H9 (cell line): ENCODE measurements at regions not wholly inside any gene's neighbourhood (a gene's known extent, or its start where the extent isn't known, plus 50 kb on each side); places are given as distances from the start of the nearest gene placed in this dataset.

ENCODE experiments used
- DNase-seq: peaks from one replicate; pipeline ENCODE4 v3.0.0-alpha.2; 2017
- H2AFZ ChIP-seq: one replicate; pipeline ENCODE4 v1.6.1; 2013; ENCODE audit warnings: mild to moderate bottlenecking, low read length, control low read depth, moderate library complexity
- H2AK5ac ChIP-seq: 2 replicates; pipeline ENCODE4 v1.6.1; 2013; ENCODE audit warnings: low read length, control low read depth, mixed read lengths; ENCODE audit not compliant: insufficient read length
- H2BK120ac ChIP-seq: one replicate; pipeline ENCODE4 v1.6.1; 2013; ENCODE audit warnings: low read depth, mild to moderate bottlenecking, low read length, control low read depth, inconsistent platforms; ENCODE audit not compliant: poor library complexity, severe bottlenecking
- H2BK12ac ChIP-seq: 2 replicates; pipeline ENCODE4 v1.6.1; 2013; ENCODE audit warnings: low read length, control low read depth, mixed read lengths, low read depth; ENCODE audit not compliant: insufficient read length
- H2BK15ac ChIP-seq: 2 replicates; pipeline ENCODE4 v1.6.1; 2013; ENCODE audit warnings: low read depth, low read length, control low read depth
- H2BK20ac ChIP-seq: one replicate; pipeline ENCODE4 v1.6.1; 2013; ENCODE audit warnings: low read depth, mild to moderate bottlenecking, low read length, control low read depth, inconsistent platforms; ENCODE audit not compliant: poor library complexity, severe bottlenecking
- H2BK5ac ChIP-seq: 2 replicates; pipeline ENCODE4 v1.6.1; 2013; ENCODE audit warnings: low read length, control low read depth, mixed read lengths; ENCODE audit not compliant: insufficient read length
- H3K14ac ChIP-seq: 2 replicates; pipeline ENCODE4 v1.6.1; 2013; ENCODE audit warnings: low read length, control low read depth; ENCODE audit not compliant: insufficient read depth
- H3K18ac ChIP-seq: 2 replicates; pipeline ENCODE4 v1.6.1; 2013; ENCODE audit warnings: low read depth, mild to moderate bottlenecking, mixed read lengths, low read length, control low read depth; ENCODE audit not compliant: insufficient read length
- H3K23ac ChIP-seq: 2 replicates; pipeline ENCODE4 v1.6.1; 2013; ENCODE audit warnings: low read length, control low read depth, mixed read lengths, low read depth; ENCODE audit not compliant: insufficient read length
- H3K23me2 ChIP-seq: 2 replicates; pipeline ENCODE4 v1.6.1; 2013; ENCODE audit warnings: low read depth, mild to moderate bottlenecking, mixed read lengths, low read length, control low read depth; ENCODE audit not compliant: insufficient read length, poor library complexity, severe bottlenecking
- H3K27ac ChIP-seq: 2 replicates; pipeline ENCODE4 v1.5.1; 2013; ENCODE audit warnings: low read length, control low read depth, mixed read lengths, low read depth; ENCODE audit not compliant: insufficient read length
- H3K27me3 ChIP-seq: 2 replicates; pipeline ENCODE4 v1.6.1; 2013; ENCODE audit warnings: low read length, control low read depth, inconsistent platforms; ENCODE audit not compliant: insufficient read depth
- H3K4ac ChIP-seq: 2 replicates; pipeline ENCODE4 v1.6.1; 2013; ENCODE audit warnings: low read depth, mild to moderate bottlenecking, control low read depth, inconsistent platforms, low read length, moderate library complexity
- H3K4me1 ChIP-seq: 2 replicates; pipeline ENCODE4 v1.6.1; 2013; ENCODE audit warnings: low read length, control low read depth, inconsistent platforms; ENCODE audit not compliant: insufficient read depth
- H3K4me2 ChIP-seq: 2 replicates; pipeline ENCODE4 v1.6.1; 2013; ENCODE audit warnings: low read length, control low read depth, mixed read lengths; ENCODE audit not compliant: insufficient read length, insufficient read depth
- H3K56ac ChIP-seq: 2 replicates; pipeline ENCODE4 v1.6.1; 2013; ENCODE audit warnings: low read depth, mild to moderate bottlenecking, mixed read lengths, low read length, control low read depth; ENCODE audit not compliant: insufficient read length
- H3K79me1 ChIP-seq: 2 replicates; pipeline ENCODE4 v1.6.1; 2013; ENCODE audit warnings: low read depth, mild to moderate bottlenecking, moderate library complexity, low read length, control low read depth, inconsistent platforms; ENCODE audit not compliant: insufficient read depth, poor library complexity, severe bottlenecking
- H3K79me2 ChIP-seq: 2 replicates; pipeline ENCODE4 v1.6.1; 2013; ENCODE audit warnings: low read length, control low read depth, inconsistent platforms; ENCODE audit not compliant: insufficient read depth
- H3K9ac ChIP-seq: 2 replicates; pipeline ENCODE4 v1.6.1; 2013; ENCODE audit warnings: low read length, control low read depth, mixed read lengths; ENCODE audit not compliant: insufficient read length; ENCODE audit errors: extremely low read depth
- H3K9me3 ChIP-seq: one replicate; pipeline ENCODE4 v1.6.1; 2013; ENCODE audit warnings: low read depth, low read length, inconsistent platforms; ENCODE audit not compliant: control insufficient read depth
- H3T11ph ChIP-seq: one replicate; pipeline ENCODE4 v1.6.1; 2013; ENCODE audit warnings: mild to moderate bottlenecking, low read length, control low read depth, inconsistent platforms
- H4K20me1 ChIP-seq: one replicate; pipeline ENCODE4 v1.6.1; 2013; ENCODE audit not compliant: control insufficient read depth, insufficient read length, insufficient read depth
- H4K5ac ChIP-seq: 2 replicates; pipeline ENCODE4 v1.6.1; 2013; ENCODE audit warnings: low read depth, mild to moderate bottlenecking, mixed read lengths, low read length, control low read depth; ENCODE audit not compliant: insufficient read length
- H4K8ac ChIP-seq: replicated peaks from 2 replicates; pipeline ENCODE4 v1.6.1; 2013; ENCODE audit warnings: low read length, control low read depth, mixed read lengths, low read depth; ENCODE audit not compliant: insufficient read length
- H4K91ac ChIP-seq: 2 replicates; pipeline ENCODE4 v1.6.1; 2013; ENCODE audit warnings: low read depth, mild to moderate bottlenecking, moderate library complexity, mixed read lengths, low read length, control low read depth; ENCODE audit not compliant: insufficient read length
- H3K27ac Mint-ChIP-seq, 3 experiments: 2 replicates in 2 of 3; 3 replicates in 1 of 3; pipeline ENCODE4 v1.8.0; 2020 to 2021; ENCODE audit warnings: mixed read lengths in 3 of 3, mild to moderate bottlenecking in 1 of 3, moderate library complexity in 1 of 3
- H3K27me3 Mint-ChIP-seq: 2 replicates; pipeline ENCODE4 v1.8.0; 2021; ENCODE audit warnings: low read depth, mild to moderate bottlenecking, moderate library complexity, mixed read lengths
- H3K36me3 Mint-ChIP-seq, 3 experiments: 2 replicates in 2 of 3; 3 replicates in 1 of 3; pipeline ENCODE4 v1.8.0; 2020 to 2021; ENCODE audit warnings: low read depth in 3 of 3, mixed read lengths in 3 of 3; ENCODE audit not compliant: insufficient read depth in 1 of 3
- H3K4me1 Mint-ChIP-seq, 2 experiments: 2 replicates each; pipeline ENCODE4 v1.8.0; 2020; ENCODE audit warnings: mixed read lengths in 2 of 2
- H3K4me3 Mint-ChIP-seq, 2 experiments: 2 replicates in 1 of 2; 3 replicates in 1 of 2; pipeline ENCODE4 v1.8.0; 2020 to 2021; ENCODE audit warnings: mild to moderate bottlenecking in 2 of 2, mixed read lengths in 2 of 2, moderate library complexity in 1 of 2
- H3K9me3 Mint-ChIP-seq, 2 experiments: 2 replicates in 1 of 2; 3 replicates in 1 of 2; pipeline ENCODE4 v1.8.0; 2020; ENCODE audit warnings: mild to moderate bottlenecking in 2 of 2, mixed read lengths in 2 of 2, moderate library complexity in 1 of 2
- CTCF ChIP-seq: fragments of 200-600 bp; sonication (generic); conservative IDR thresholded peaks from 3 replicates; pipeline ENCODE4 v1.8.0; 2021; ENCODE audit warnings: antibody characterized with exemption, mild to moderate bottlenecking
- WGBS: extraction: QIAGEN DNeasy Blood & Tissue Kit; methylation state at CpG from one replicate; pipeline ENCODE4 v1.1.7; 2013; ENCODE audit warnings: missing lambda C conversion rate, low lambda C conversion rate, mixed read lengths; ENCODE audit not compliant: insufficient read length; ENCODE audit errors: extremely low coverage; 5-methylcytosine and 5-hydroxymethylcytosine counted together

GRCh38 chr17:70343114-70343513 is 173.8 kb downstream of the KCNJ2 start:
- Histone ChIP-seq H4K5ac (no peak overlapping the region), H3K9me3 (no peaks in the 10 kb centered on the region), H3K9ac (no peak overlapping the region), H2BK12ac (no peak overlapping the region), H3K23me2 (no peaks in the 10 kb centered on the region), H2AFZ (no peak overlapping the region), H3K27ac (no peak overlapping the region), H3T11ph (no peak overlapping the region), H3K56ac (no peak overlapping the region), H3K4me1 (no peaks in the 10 kb centered on the region), H2BK120ac (no peak overlapping the region), H3K4me2 (no peak overlapping the region), H3K27me3 (no peaks in the 10 kb centered on the region), H3K79me2 (no peaks in the 10 kb centered on the region), H3K79me1 (no peaks in the 10 kb centered on the region), H2BK5ac (no peak overlapping the region), H3K14ac (no peak overlapping the region), H3K18ac (no peak overlapping the region), H3K23ac (no peak overlapping the region), H2BK15ac (no peak overlapping the region), H2AK5ac (no peak overlapping the region), H4K91ac (no peak overlapping the region), H2BK20ac (no peak overlapping the region), H3K4ac (no peak overlapping the region), H4K8ac (no peak overlapping the region), H4K20me1 (no peaks in the 10 kb centered on the region)
- H3K4me3 Mint-ChIP-seq, result no peak overlapping the region
- TF ChIP-seq CTCF, result no peak
- no peak for DNase-seq
- no peak overlapping the region for H3K27ac Mint-ChIP-seq
- no peaks in the 10 kb centered on the region for H3K9me3 Mint-ChIP-seq
- no peaks in the 10 kb centered on the region for H3K36me3 Mint-ChIP-seq
- peaks cover 5 to 6% of the 10 kb centered on the region in 2 experiments; a peak in 3 of 4 replicates for H3K4me1 Mint-ChIP-seq
- no peaks in the 10 kb centered on the region for H3K27me3 Mint-ChIP-seq
- no CpG with 5 or more reads among the region's 5 CpGs for WGBS
